ENCODE measurements at regions not wholly inside any gene's neighbourhood (a gene's known extent, or its start where the extent isn't known, plus 50 kb on each side); places are given as distances from the start of the nearest gene placed in this dataset.
"Not testable (repeated sequence)": the region's sequence is repeated elsewhere in the genome, so short reads cannot be mapped to it uniquely, and the experiment has no call there.

- H3K36me3 ChIP-seq (ENCODE audit: insufficient read depth, insufficient read length, low read length): no peaks in the 10 kb centered on the region
- TF ChIP-seq YY1 (IDR thresholded peaks at IDR 0.05; ENCODE audit: insufficient read depth, insufficient read length) (no peak), SUZ12 (IDR thresholded peaks at IDR 0.05; ENCODE audit: extremely low read depth, insufficient read depth, insufficient read length) (no peak), ZNF274 (IDR thresholded peaks at IDR 0.05; ENCODE audit: low read depth, low read length) (no peak)
- no peak overlapping the region for H3K9ac ChIP-seq (ENCODE audit: insufficient read length, low read depth)
- H3K9me3 ChIP-seq (ENCODE audit: insufficient read depth, low read length): no peaks in the 10 kb centered on the region; the same call in 1 of the 2 replicates
- H3K27me3 ChIP-seq (ENCODE audit: insufficient read depth, insufficient read length): no peaks in the 10 kb centered on the region
- no peak overlapping the region for H3K4me3 ChIP-seq (ENCODE audit: insufficient read length, low read depth)
- peaks cover 8% of the 10 kb centered on the region for H3K4me1 ChIP-seq (ENCODE audit: insufficient read depth, insufficient read length)
- no peak for DNase-seq (ENCODE audit: low read depth, low spot score)
These were observed 327.9 kb downstream of the FAT4 start for GRCh38 chr4:125642645-125643044.

- Histone ChIP-seq H3K36me3 (ENCODE audit: insufficient read depth, insufficient read length, low read length) (no peaks in the 10 kb centered on the region), H3K4me3 (ENCODE audit: insufficient read length, low read depth) (no peak overlapping the region), H3K9ac (ENCODE audit: insufficient read length, low read depth) (no peak overlapping the region), H3K9me3 (ENCODE audit: insufficient read depth, low read length) (peaks cover 7% of the 10 kb centered on the region; the same call in 1 of the 2 replicates), H3K27me3 (ENCODE audit: insufficient read depth, insufficient read length) (no peaks in the 10 kb centered on the region), H3K4me1 (ENCODE audit: insufficient read depth, insufficient read length) (no peaks in the 10 kb centered on the region)
- no peak for DNase-seq (ENCODE audit: low read depth, low spot score)
- TF ChIP-seq SUZ12 (IDR thresholded peaks at IDR 0.05; ENCODE audit: extremely low read depth, insufficient read depth, insufficient read length) (no peak), ZNF274 (IDR thresholded peaks at IDR 0.05; ENCODE audit: low read depth, low read length) (no peak), YY1 (IDR thresholded peaks at IDR 0.05; ENCODE audit: insufficient read depth, insufficient read length) (no peak)
These were observed 334.7 kb downstream of the FAT4 start for GRCh38 chr4:125649452-125649851.

- H3K9ac ChIP-seq (ENCODE audit: insufficient read length, low read depth): no peak overlapping the region
- no peak for TF ChIP-seq YY1 (IDR thresholded peaks at IDR 0.05; ENCODE audit: insufficient read depth, insufficient read length)
- TF ChIP-seq ZNF274 (IDR thresholded peaks at IDR 0.05; ENCODE audit: low read depth, low read length): no peak
- no peak for TF ChIP-seq SUZ12 (IDR thresholded peaks at IDR 0.05; ENCODE audit: extremely low read depth, insufficient read depth, insufficient read length)
These were observed 335.8 kb downstream of the FAT4 start for GRCh38 chr4:125650557-125650956.

DNA sequence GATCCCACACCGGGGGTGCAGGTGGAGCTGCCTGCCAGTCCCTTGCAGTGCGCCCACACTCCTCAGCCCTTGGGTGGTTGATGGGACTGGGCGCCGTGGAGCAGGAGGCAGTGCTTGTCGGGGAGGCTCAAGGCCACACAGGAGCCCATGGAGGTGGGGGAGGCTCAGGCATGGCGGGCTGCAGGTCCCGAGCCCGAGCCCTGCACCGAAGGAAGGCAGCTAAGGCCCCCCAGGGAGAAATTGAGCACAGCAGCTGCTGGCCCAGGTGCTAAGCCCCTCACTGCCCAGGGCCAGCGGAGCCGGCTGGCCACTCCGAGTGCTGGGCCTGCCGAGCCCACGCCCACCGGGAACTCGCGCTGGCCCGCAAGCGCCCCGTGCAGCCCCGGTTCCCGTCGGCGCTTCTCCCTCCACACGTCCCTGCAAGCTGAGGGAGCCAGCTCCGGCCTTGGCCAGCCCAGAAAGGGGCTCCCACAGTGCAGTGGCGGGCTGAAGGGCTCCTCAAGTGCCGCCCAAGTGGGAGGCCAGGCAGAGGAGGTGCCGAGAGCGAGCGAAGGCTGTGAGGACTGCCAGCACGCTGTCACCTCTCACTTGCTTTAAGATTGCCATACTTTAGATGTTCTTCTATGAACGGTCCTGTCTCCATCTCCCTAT is 337.1 kb downstream of the FAT4 start:
- not testable (repeated sequence) for H3K27me3 ChIP-seq (ENCODE audit: insufficient read depth, insufficient read length); H3K9ac ChIP-seq (ENCODE audit: insufficient read length, low read depth); H3K9me3 ChIP-seq (ENCODE audit: insufficient read depth, low read length); DNase-seq (ENCODE audit: low read depth, low spot score); H3K4me3 ChIP-seq (ENCODE audit: insufficient read length, low read depth); H3K36me3 ChIP-seq (ENCODE audit: insufficient read depth, insufficient read length, low read length); H3K4me1 ChIP-seq (ENCODE audit: insufficient read depth, insufficient read length)

More at GRCh38 chr4:125650557-125650956, 335.8 kb downstream of the FAT4 start:
- Histone ChIP-seq H3K36me3 (ENCODE audit: insufficient read depth, insufficient read length, low read length) (no peaks in the 10 kb centered on the region), H3K9me3 (ENCODE audit: insufficient read depth, low read length) (peaks cover 7% of the 10 kb centered on the region; the same call in 1 of the 2 replicates), H3K27me3 (ENCODE audit: insufficient read depth, insufficient read length) (no peaks in the 10 kb centered on the region), H3K4me3 (ENCODE audit: insufficient read length, low read depth) (no peak overlapping the region), H3K4me1 (ENCODE audit: insufficient read depth, insufficient read length) (no peaks in the 10 kb centered on the region)
- DNase-seq (ENCODE audit: low read depth, low spot score): no peak

GRCh38 chr4:125658773-125659172 is 344.0 kb downstream of the FAT4 start:
- H3K9ac ChIP-seq (ENCODE audit: insufficient read length, low read depth): no peak overlapping the region
- DNase-seq (ENCODE audit: low read depth, low spot score): no peak
- no peaks in the 10 kb centered on the region for H3K9me3 ChIP-seq (ENCODE audit: insufficient read depth, low read length)
- H3K27me3 ChIP-seq (ENCODE audit: insufficient read depth, insufficient read length): no peaks in the 10 kb centered on the region
- no peaks in the 10 kb centered on the region for H3K36me3 ChIP-seq (ENCODE audit: insufficient read depth, insufficient read length, low read length)
- no peak for TF ChIP-seq ZNF274 (IDR thresholded peaks at IDR 0.05; ENCODE audit: low read depth, low read length)
- no peak for TF ChIP-seq SUZ12 (IDR thresholded peaks at IDR 0.05; ENCODE audit: extremely low read depth, insufficient read depth, insufficient read length)
- no peak overlapping the region for H3K4me3 ChIP-seq (ENCODE audit: insufficient read length, low read depth)
- no peaks in the 10 kb centered on the region for H3K4me1 ChIP-seq (ENCODE audit: insufficient read depth, insufficient read length)

DNA sequence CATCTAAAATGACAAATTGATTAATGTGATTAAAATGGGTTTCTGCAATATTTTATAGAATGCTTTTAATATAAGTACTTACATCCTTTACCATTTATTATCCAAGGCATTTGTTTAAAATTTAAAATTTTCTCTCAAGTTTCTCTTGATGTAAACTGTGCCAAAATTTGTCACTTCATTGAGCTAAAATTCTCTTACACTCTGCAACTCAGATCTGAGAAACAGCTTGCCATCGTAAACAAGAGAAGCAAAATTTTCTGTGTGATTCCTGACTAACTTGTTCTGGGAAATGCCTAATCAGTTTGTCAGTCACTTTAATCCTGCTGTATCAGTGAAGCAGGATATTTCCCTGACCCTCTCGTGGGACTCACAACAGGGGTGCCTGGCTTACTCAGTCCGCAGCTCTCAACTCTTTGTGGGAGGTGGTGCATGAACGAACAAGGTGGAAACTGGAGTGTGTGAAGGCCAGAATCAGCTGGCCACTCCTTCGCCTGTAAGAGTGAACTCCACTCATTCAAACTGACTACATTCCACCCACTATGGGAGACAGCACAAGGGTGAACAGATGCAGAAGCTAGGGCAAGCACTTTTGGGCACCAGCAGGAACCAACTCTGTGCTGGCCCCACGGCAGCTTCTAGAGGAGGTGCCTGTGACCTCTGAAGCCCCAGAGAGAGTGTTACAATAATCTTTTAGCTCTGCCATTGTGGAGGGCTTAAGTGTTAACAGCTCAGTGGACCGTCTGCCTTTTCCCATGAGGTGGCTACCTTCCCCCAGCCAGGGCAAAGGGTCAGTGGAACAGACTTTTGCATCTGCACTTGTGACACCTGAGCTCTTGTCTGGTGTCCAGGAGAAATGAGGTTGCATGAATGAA is 349.4 kb downstream of the FAT4 start:
- H3K36me3 ChIP-seq (ENCODE audit: insufficient read depth, insufficient read length, low read length): no peaks in the 10 kb centered on the region
- H3K4me1 ChIP-seq (ENCODE audit: insufficient read depth, insufficient read length): no peaks in the 10 kb centered on the region
- no peak for DNase-seq (ENCODE audit: low read depth, low spot score)
- H3K9me3 ChIP-seq (ENCODE audit: insufficient read depth, low read length): no peaks in the 10 kb centered on the region; the same call in 1 of the 2 replicates
- no peak overlapping the region for H3K4me3 ChIP-seq (ENCODE audit: insufficient read length, low read depth)
- no peak for TF ChIP-seq ZNF274 (IDR thresholded peaks at IDR 0.05; ENCODE audit: low read depth, low read length)
- no peak for TF ChIP-seq SUZ12 (IDR thresholded peaks at IDR 0.05; ENCODE audit: extremely low read depth, insufficient read depth, insufficient read length)
- TF ChIP-seq YY1 (IDR thresholded peaks at IDR 0.05; ENCODE audit: insufficient read depth, insufficient read length): no peak
- H3K9ac ChIP-seq (ENCODE audit: insufficient read length, low read depth): no peak overlapping the region
- no peaks in the 10 kb centered on the region for H3K27me3 ChIP-seq (ENCODE audit: insufficient read depth, insufficient read length)

DNA sequence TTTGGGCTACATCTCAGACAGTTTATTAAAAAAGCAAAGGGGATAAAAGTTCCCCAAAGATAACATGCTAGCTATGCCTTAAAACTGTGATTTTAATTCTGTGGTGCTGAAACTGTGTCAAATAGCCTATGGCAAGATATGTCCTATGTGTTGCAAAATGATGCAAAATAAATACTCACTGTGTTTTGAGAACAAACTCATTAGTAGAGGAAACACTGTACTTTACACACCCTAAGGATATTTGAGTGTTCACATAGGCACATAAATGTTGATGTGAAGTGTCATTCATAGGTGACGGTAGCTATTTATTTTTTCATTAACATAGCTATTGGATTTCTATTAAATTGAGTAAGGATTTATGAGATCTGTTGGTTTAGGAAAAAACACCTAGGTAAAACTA is 351.9 kb downstream of the FAT4 start:
- no peak overlapping the region for H3K4me3 ChIP-seq (ENCODE audit: insufficient read length, low read depth)
- DNase-seq (ENCODE audit: low read depth, low spot score): no peak
- H3K36me3 ChIP-seq (ENCODE audit: insufficient read depth, insufficient read length, low read length): no peaks in the 10 kb centered on the region
- no peaks in the 10 kb centered on the region for H3K27me3 ChIP-seq (ENCODE audit: insufficient read depth, insufficient read length)
- no peaks in the 10 kb centered on the region for H3K4me1 ChIP-seq (ENCODE audit: insufficient read depth, insufficient read length)
- H3K9ac ChIP-seq (ENCODE audit: insufficient read length, low read depth): no peak overlapping the region
- H3K9me3 ChIP-seq (ENCODE audit: insufficient read depth, low read length): no peaks in the 10 kb centered on the region; the same call in 1 of the 2 replicates
- TF ChIP-seq ZNF274 (IDR thresholded peaks at IDR 0.05; ENCODE audit: low read depth, low read length) (no peak), SUZ12 (IDR thresholded peaks at IDR 0.05; ENCODE audit: extremely low read depth, insufficient read depth, insufficient read length) (no peak), YY1 (IDR thresholded peaks at IDR 0.05; ENCODE audit: insufficient read depth, insufficient read length) (no peak)
